ENCODE measurements at regions not wholly inside any gene's neighbourhood (a gene's known extent, or its start where the extent isn't known, plus 50 kb on each side); places are given as distances from the start of the nearest gene placed in this dataset.

- TF ChIP-seq CTCF (IDR thresholded peaks at IDR 0.05; ENCODE audit: insufficient read depth, low read length) (peak; percentile 67), POLR2AphosphoS5 (IDR thresholded peaks at IDR 0.05; ENCODE audit: low read depth) (no peak), GABPA (IDR thresholded peaks at IDR 0.05; ENCODE audit: low read depth) (no peak)
Measured at GRCh38 chr4:180664766-180665368, 1578.3 kb upstream of the TENM3 start.

All from HL-60 (cell line).